SK-N-SH treated with all-trans-retinoic acid at 6 μM for 48 hours (cell line): ENCODE measurements at regions not wholly inside any gene's neighbourhood (a gene's known extent, or its start where the extent isn't known, plus 50 kb on each side); places are given as distances from the start of the nearest gene placed in this dataset.

ENCODE experiments used
- ATAC-seq: fragments of 200-7000 bp; cut with Tn5 transposase; 3 replicates; pipeline ENCODE4 v1.9.1; 2020; ENCODE audit warnings: mild to moderate bottlenecking, moderate library complexity
- ARNTL ChIP-seq: fragments of 450-650 bp; formaldehyde crosslinking; IDR thresholded peaks from 2 replicates; pipeline ENCODE4 v1.5.0; 2020; ENCODE audit warnings: low read depth, mild to moderate bottlenecking, moderate library complexity, borderline replicate concordance
- BACH2 ChIP-seq: fragments of 250-450 bp; sonication (Bioruptor Pico); IDR thresholded peaks from 2 replicates; pipeline ENCODE4 v1.9.0; 2021; ENCODE audit warnings: mild to moderate bottlenecking, borderline replicate concordance
- CSDC2 ChIP-seq: fragments of 250-450 bp; sonication (Bioruptor Pico); IDR thresholded peaks from 2 replicates; pipeline ENCODE4 v1.5.0; 2020; ENCODE audit warnings: mild to moderate bottlenecking, moderate library complexity
- CSRNP3 ChIP-seq: fragments of 250-450 bp; sonication (Bioruptor Pico); IDR thresholded peaks from 2 replicates; pipeline ENCODE4 v1.5.1; 2021; ENCODE audit warnings: mild to moderate bottlenecking, moderate library complexity
- ESRRG ChIP-seq: fragments of 250-450 bp; sonication (Bioruptor Pico); IDR thresholded peaks from 2 replicates; pipeline ENCODE4 v1.6.1; 2021; ENCODE audit warnings: mild to moderate bottlenecking
- GLIS3 ChIP-seq: fragments of 250-450 bp; sonication (Bioruptor Pico); IDR thresholded peaks from 2 replicates; pipeline ENCODE4 v1.5.0; 2020; ENCODE audit warnings: mild to moderate bottlenecking, moderate library complexity
- ISL1 ChIP-seq: fragments of 250-450 bp; sonication (Bioruptor Pico); IDR thresholded peaks from 2 replicates; pipeline ENCODE4 v2.1.2; 2022; ENCODE audit warnings: mild to moderate bottlenecking, moderate library complexity
- OSR1 ChIP-seq: fragments of 250-450 bp; sonication (Bioruptor Pico); IDR thresholded peaks from 2 replicates; pipeline ENCODE4 v1.8.0; 2022; ENCODE audit warnings: moderate library complexity, mild to moderate bottlenecking, inconsistent platforms
- PATZ1 ChIP-seq: fragments of 250-450 bp; sonication (Bioruptor Pico); IDR thresholded peaks from 2 replicates; pipeline ENCODE4 v1.8.0; 2020; ENCODE audit warnings: mild to moderate bottlenecking, moderate library complexity, borderline replicate concordance
- POU6F1 ChIP-seq: fragments of 250-450 bp; sonication (Bioruptor Pico); IDR thresholded peaks from 2 replicates; pipeline ENCODE4 v1.8.0; 2021; ENCODE audit warnings: low read depth, mild to moderate bottlenecking, moderate library complexity, borderline replicate concordance
- PPARA ChIP-seq: fragments of 250-450 bp; sonication (Bioruptor Pico); IDR thresholded peaks from 2 replicates; pipeline ENCODE4 v1.5.0; 2020; ENCODE audit warnings: mild to moderate bottlenecking, borderline replicate concordance
- SNAI2 ChIP-seq: fragments of 250-450 bp; sonication (Bioruptor Pico); IDR thresholded peaks from 2 replicates; pipeline ENCODE4 v1.5.0; 2020; ENCODE audit warnings: mild to moderate bottlenecking, moderate library complexity
- TCF4 ChIP-seq: fragments of 250-450 bp; sonication (Bioruptor Pico); IDR thresholded peaks from 2 replicates; pipeline ENCODE4 v1.8.0; 2021; ENCODE audit warnings: mild to moderate bottlenecking, moderate library complexity, borderline replicate concordance
- TOX ChIP-seq: fragments of 250-450 bp; sonication (Bioruptor Pico); IDR thresholded peaks from 2 replicates; pipeline ENCODE4 v1.8.0; 2021; ENCODE audit warnings: mild to moderate bottlenecking, moderate library complexity, borderline replicate concordance
- TSHZ2 ChIP-seq: fragments of 250-450 bp; sonication (Bioruptor Pico); IDR thresholded peaks from 2 replicates; pipeline ENCODE4 v1.5.0; 2020; ENCODE audit warnings: mild to moderate bottlenecking, moderate library complexity
- ZC3H10 ChIP-seq: fragments of 250-450 bp; sonication (Bioruptor Pico); IDR thresholded peaks from 2 replicates; pipeline ENCODE4 v1.5.1; 2021; ENCODE audit warnings: mild to moderate bottlenecking, moderate library complexity
- ZFP3 ChIP-seq: fragments of 250-450 bp; sonication (Bioruptor Pico); IDR thresholded peaks from 2 replicates; pipeline ENCODE4 v1.5.0; 2020; ENCODE audit warnings: mild to moderate bottlenecking, moderate library complexity
- ZFP30 ChIP-seq: fragments of 450-650 bp; formaldehyde crosslinking; IDR thresholded peaks from 2 replicates; pipeline ENCODE4 v1.5.0; 2022; ENCODE audit warnings: mild to moderate bottlenecking, moderate library complexity
- ZNF565 ChIP-seq: fragments of 450-650 bp; formaldehyde crosslinking; conservative IDR thresholded peaks from 2 replicates; pipeline ENCODE4 v1.5.0; 2020; ENCODE audit warnings: low read depth, mild to moderate bottlenecking, moderate library complexity
- ZNF70 ChIP-seq: fragments of 450-650 bp; formaldehyde crosslinking; IDR thresholded peaks from 2 replicates; pipeline ENCODE4 v1.5.0; 2020; ENCODE audit warnings: mild to moderate bottlenecking, moderate library complexity
- ZNF8 ChIP-seq: fragments of 450-650 bp; formaldehyde crosslinking; IDR thresholded peaks from 2 replicates; pipeline ENCODE4 v1.5.0; 2020; ENCODE audit warnings: mild to moderate bottlenecking, moderate library complexity

- TF ChIP-seq ZFP30 (CRISPR knock-in tag), result no peak
- no peak for TF ChIP-seq PATZ1 (CRISPR knock-in tag)
- no peak for TF ChIP-seq ISL1 (CRISPR knock-in tag)
- no peak for TF ChIP-seq ZNF70 (CRISPR knock-in tag)
- no peak for TF ChIP-seq TSHZ2
- TF ChIP-seq CSRNP3 (CRISPR knock-in tag), result no peak
- no peak for TF ChIP-seq OSR1
- TF ChIP-seq ESRRG, result no peak
- TF ChIP-seq, all 23 proteins: peak for 0
- ATAC-seq, result no peak
These were observed 350.1 kb downstream of the RFPL4B start for GRCh38 chr6:112697265-112697664.

- ATAC-seq, result peak; percentile 72
- TF ChIP-seq SNAI2 (CRISPR knock-in tag) (no peak), PPARA (CRISPR knock-in tag) (no peak), TCF4 (CRISPR knock-in tag) (no peak), CSDC2 (CRISPR knock-in tag) (no peak), TSHZ2 (no peak), OSR1 (no peak)
These were observed 354.1 kb downstream of the RFPL4B start for GRCh38 chr6:112701201-112701600.

- TF ChIP-seq SNAI2 (CRISPR knock-in tag) (no peak), PATZ1 (CRISPR knock-in tag) (no peak), ZFP3 (CRISPR knock-in tag) (no peak), CSRNP3 (CRISPR knock-in tag) (no peak), ESRRG (no peak), TCF4 (CRISPR knock-in tag) (no peak), ZC3H10 (no peak), GLIS3 (CRISPR knock-in tag) (no peak), OSR1 (no peak), BACH2 (no peak), PPARA (CRISPR knock-in tag) (no peak), POU6F1 (CRISPR knock-in tag) (no peak), ARNTL (CRISPR knock-in tag) (no peak), ZNF565 (CRISPR knock-in tag) (no peak), TOX (no peak), ISL1 (CRISPR knock-in tag) (no peak), ZNF70 (CRISPR knock-in tag) (no peak), ZNF8 (CRISPR knock-in tag) (no peak)
- TF ChIP-seq, all 23 proteins: peak for 0
- ATAC-seq, result no peak
These were observed 363.6 kb downstream of the RFPL4B start for GRCh38 chr6:112710710-112711109.
